A549 (cell line): ENCODE measurements at regions not wholly inside any gene's neighbourhood (a gene's known extent, or its start where the extent isn't known, plus 50 kb on each side); places are given as distances from the start of the nearest gene placed in this dataset.

Experiments used
- ATAC-seq, 2 experiments: fragments of 200-7000 bp in 1 of 2; fragments of >200 bp in 1 of 2; cut with Nextera tagmentation in 1 of 2; cut with Tn5 transposase in 1 of 2; 3 replicates each; pipeline versions ENCODE4 v1.8.0 to v1.9.1; 2018 to 2020; ENCODE audit warnings: mild to moderate bottlenecking in 1 of 2, moderate library complexity in 1 of 2
- CTCF ChIA-PET: fragments of 300-600 bp; sonication (Branson Sonifier 250); formaldehyde crosslinking; extraction: SDS; loops from one replicate; lab custom pipeline; 2021; ENCODE audit warnings: antibody characterized with exemption, inconsistent platforms; lab: Yijun Ruan, JAX
- POLR2A ChIA-PET: fragments of 350-600 bp; formaldehyde crosslinking; extraction: SDS; loops from one replicate; lab custom pipeline; 2021; ENCODE audit warnings: antibody characterized with exemption, inconsistent platforms; lab: Yijun Ruan, JAX
- DNase-seq, 2 experiments: peaks; one replicate each; pipeline versions ENCODE4 v3.0.0 to v3.0.0-alpha.2; 2011 to 2016; ENCODE audit warnings: low read depth in 1 of 2, low spot score in 1 of 2
- FAIRE-seq: peaks from 2 replicates; lab custom pipeline; 2011; peaks lifted over from hg19 to GRCh38; lab: Jason Lieb, UNC
- H3K27ac ChIP-seq, 2 experiments: fragments of >200 bp; sonication (Bioruptor Twin); formaldehyde crosslinking; 3 replicates each; pipeline ENCODE4 v1.5.1; 2016 to 2017
- H3K4me1 ChIP-seq: fragments of >200 bp; sonication (Bioruptor Twin); formaldehyde crosslinking; 3 replicates; pipeline ENCODE4 v1.6.1; 2016
- H3K4me2 ChIP-seq: fragments of >200 bp; sonication (Bioruptor Twin); formaldehyde crosslinking; 3 replicates; pipeline ENCODE4 v1.6.1; 2016
- H3K4me3 ChIP-seq: fragments of >200 bp; sonication (Bioruptor Twin); formaldehyde crosslinking; 3 replicates; pipeline ENCODE4 v1.5.1; 2016
- H3K9me3 ChIP-seq: fragments of >200 bp; sonication (Bioruptor Twin); formaldehyde crosslinking; 3 replicates; pipeline ENCODE4 v1.6.1; 2016
- BHLHE40 ChIP-seq: IDR thresholded peaks from 2 replicates; pipeline ENCODE4 v1.6.1; 2012; ENCODE audit warnings: low read depth, low read length, inconsistent platforms
- CEBPB ChIP-seq, 2 experiments: fragments of >200 bp in 1 of 2; sonication (Bioruptor Twin) in 1 of 2; formaldehyde crosslinking in 1 of 2; IDR thresholded peaks; 2 replicates each; pipeline ENCODE4 v1.6.1; 2012 to 2016
- CHD4 ChIP-seq: fragments of 200-600 bp; sonication (generic); IDR thresholded peaks from 2 replicates; pipeline ENCODE4 v1.6.1; 2016; ENCODE audit warnings: antibody characterized with exemption, mild to moderate bottlenecking, borderline replicate concordance
- EHF ChIP-seq: fragments of 250-450 bp; sonication (Bioruptor Pico); IDR thresholded peaks from 2 replicates; pipeline ENCODE4 v1.5.0; 2020; ENCODE audit warnings: mild to moderate bottlenecking
- EHMT2 ChIP-seq: fragments of 200-600 bp; sonication (generic); IDR thresholded peaks from 2 replicates; pipeline ENCODE4 v1.6.1; 2016; ENCODE audit warnings: antibody characterized with exemption, low read depth, mild to moderate bottlenecking, moderate library complexity
- ESRRA ChIP-seq: fragments of 150-350 bp; IDR thresholded peaks from 2 replicates; pipeline ENCODE4 v1.6.1; 2014; ENCODE audit warnings: mild to moderate bottlenecking, low read length, borderline replicate concordance
- FOXS1 ChIP-seq: fragments of 250-450 bp; sonication (Bioruptor Pico); IDR thresholded peaks from 2 replicates; pipeline ENCODE4 v1.5.0; 2020; ENCODE audit warnings: mild to moderate bottlenecking, moderate library complexity
- HOXA7 ChIP-seq: fragments of 250-450 bp; sonication (Bioruptor Pico); IDR thresholded peaks from 2 replicates; pipeline ENCODE4 v1.5.0; 2020; ENCODE audit warnings: mild to moderate bottlenecking, moderate library complexity
- HOXB13 ChIP-seq: fragments of 250-450 bp; sonication (Bioruptor Pico); IDR thresholded peaks from 2 replicates; pipeline ENCODE4 v1.5.0; 2020; ENCODE audit warnings: low read depth, mild to moderate bottlenecking, moderate library complexity
- NPAS2 ChIP-seq: fragments of 250-450 bp; sonication (Bioruptor Pico); IDR thresholded peaks from 2 replicates; pipeline ENCODE4 v1.8.0; 2022; ENCODE audit warnings: mild to moderate bottlenecking, moderate library complexity, borderline replicate concordance
- POLR2A ChIP-seq: IDR thresholded peaks from 2 replicates; pipeline ENCODE4 v1.6.1; 2012; ENCODE audit warnings: mild to moderate bottlenecking, low read length
- POLR2AphosphoS2 ChIP-seq: conservative IDR thresholded peaks from 2 replicates; pipeline ENCODE4 v1.6.1; 2012; ENCODE audit warnings: low read length, improper control_type of control experiment, inconsistent platforms
- RAD21 ChIP-seq, 2 experiments: fragments of >200 bp in 1 of 2; sonication (Bioruptor Twin) in 1 of 2; formaldehyde crosslinking in 1 of 2; IDR thresholded peaks in 1 of 2; conservative IDR thresholded peaks in 1 of 2; 2 replicates in 1 of 2; 3 replicates in 1 of 2; pipeline ENCODE4 v1.6.1; 2012 to 2018; ENCODE audit warnings: inconsistent platforms in 1 of 2
- RARB ChIP-seq: fragments of 250-450 bp; sonication (Bioruptor Pico); IDR thresholded peaks from 2 replicates; pipeline ENCODE4 v1.8.0; 2021; ENCODE audit warnings: mild to moderate bottlenecking, moderate library complexity
- RCOR1 ChIP-seq: fragments of 150-350 bp; IDR thresholded peaks from 2 replicates; pipeline ENCODE4 v1.6.1; 2014; ENCODE audit warnings: antibody characterized with exemption, low read length, low read depth
- SREBF2 ChIP-seq: fragments of 450-650 bp; IDR thresholded peaks from 2 replicates; pipeline ENCODE4 v1.6.1; 2014; ENCODE audit warnings: mild to moderate bottlenecking, moderate library complexity
- TFCP2L1 ChIP-seq: fragments of 250-450 bp; sonication (Bioruptor Pico); IDR thresholded peaks from 2 replicates; pipeline ENCODE4 v1.5.0; 2021; ENCODE audit warnings: mild to moderate bottlenecking
- ZSCAN20 ChIP-seq: fragments of 250-450 bp; sonication (Bioruptor Pico); IDR thresholded peaks from 2 replicates; pipeline ENCODE4 v1.8.0; 2022; ENCODE audit warnings: mild to moderate bottlenecking, moderate library complexity
- WGBS: methylation state at CpG from one replicate; pipeline ENCODE4 v1.1.6; 2017; ENCODE audit errors: missing lambda C conversion rate; 5-methylcytosine and 5-hydroxymethylcytosine counted together
- TF ChIP-seq, protein P1 (sequence below): fragments of >200 bp; sonication (Bioruptor Twin); formaldehyde crosslinking; IDR thresholded peaks from 3 replicates; pipeline ENCODE4 v1.5.1; 2016
- TF ChIP-seq, protein P2 (sequence below): fragments of 250-450 bp; sonication (Bioruptor Pico); IDR thresholded peaks from 2 replicates; pipeline ENCODE4 v1.5.0; 2021; ENCODE audit warnings: mild to moderate bottlenecking, moderate library complexity, borderline replicate concordance
- TF ChIP-seq, protein P3 (sequence below): IDR thresholded peaks from 2 replicates; pipeline ENCODE4 v1.6.1; 2012
- TF ChIP-seq, protein P4 (sequence below): fragments of 450-650 bp; IDR thresholded peaks from 2 replicates; pipeline ENCODE4 v1.6.1; 2014; ENCODE audit warnings: antibody characterized with exemption

DNA sequence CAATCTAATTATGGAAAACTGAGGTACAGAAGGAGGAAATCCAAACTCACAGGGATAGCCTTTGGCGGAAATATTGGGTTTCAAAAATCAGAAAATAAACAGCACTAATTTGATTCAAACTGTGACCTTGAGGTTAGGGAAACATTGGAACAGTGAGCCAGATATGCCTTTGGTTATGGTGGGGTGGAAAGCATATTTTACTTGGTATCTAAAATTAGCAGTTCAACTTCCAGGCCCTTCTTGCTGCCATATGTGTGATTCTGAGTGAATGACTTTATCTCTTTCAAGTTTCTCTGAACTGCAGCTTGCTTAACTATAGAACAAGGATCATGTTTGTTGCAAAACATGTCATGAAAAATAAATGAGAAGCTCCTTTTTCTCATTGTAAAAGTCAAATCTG is 240.9 kb upstream of the VEGFC start:
- Histone ChIP-seq H3K9me3 (no peaks in the 10 kb centered on the region), H3K4me3 (no peak overlapping the region), H3K27ac (no peak overlapping the region), H3K4me1 (no peaks in the 10 kb centered on the region), H3K4me2 (no peak overlapping the region)
- ATAC-seq (no peak), FAIRE-seq (no peak), DNase-seq (no peak)
- ChIA-PET CTCF (interaction anchor here (1.4 kb wide), 1 partner anchor 14 kb away, joined by 3 read pairs; no protein-coding TSS in a partner anchor), POLR2A (no interaction called here)
- WGBS: 85% methylated on average over 1 of the region's 1 CpG
- no peak for TF ChIP-seq SREBF2
- TF ChIP-seq ESRRA: no peak
- no peak for TF ChIP-seq CEBPB (IDR thresholded peaks at IDR 0.05)
- no peak for TF ChIP-seq POLR2AphosphoS2
- TF ChIP-seq, protein P1, sequence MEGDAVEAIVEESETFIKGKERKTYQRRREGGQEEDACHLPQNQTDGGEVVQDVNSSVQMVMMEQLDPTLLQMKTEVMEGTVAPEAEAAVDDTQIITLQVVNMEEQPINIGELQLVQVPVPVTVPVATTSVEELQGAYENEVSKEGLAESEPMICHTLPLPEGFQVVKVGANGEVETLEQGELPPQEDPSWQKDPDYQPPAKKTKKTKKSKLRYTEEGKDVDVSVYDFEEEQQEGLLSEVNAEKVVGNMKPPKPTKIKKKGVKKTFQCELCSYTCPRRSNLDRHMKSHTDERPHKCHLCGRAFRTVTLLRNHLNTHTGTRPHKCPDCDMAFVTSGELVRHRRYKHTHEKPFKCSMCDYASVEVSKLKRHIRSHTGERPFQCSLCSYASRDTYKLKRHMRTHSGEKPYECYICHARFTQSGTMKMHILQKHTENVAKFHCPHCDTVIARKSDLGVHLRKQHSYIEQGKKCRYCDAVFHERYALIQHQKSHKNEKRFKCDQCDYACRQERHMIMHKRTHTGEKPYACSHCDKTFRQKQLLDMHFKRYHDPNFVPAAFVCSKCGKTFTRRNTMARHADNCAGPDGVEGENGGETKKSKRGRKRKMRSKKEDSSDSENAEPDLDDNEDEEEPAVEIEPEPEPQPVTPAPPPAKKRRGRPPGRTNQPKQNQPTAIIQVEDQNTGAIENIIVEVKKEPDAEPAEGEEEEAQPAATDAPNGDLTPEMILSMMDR: no peak
- TF ChIP-seq RAD21 (conservative IDR thresholded peaks at IDR 0.05 in 1 of 2, IDR thresholded peaks at IDR 0.05 in 1 of 2): no peak
- no peak for TF ChIP-seq EHF (CRISPR knock-in tag)
- TF ChIP-seq ZSCAN20: no peak
- TF ChIP-seq POLR2A: no peak
- TF ChIP-seq, protein P2, sequence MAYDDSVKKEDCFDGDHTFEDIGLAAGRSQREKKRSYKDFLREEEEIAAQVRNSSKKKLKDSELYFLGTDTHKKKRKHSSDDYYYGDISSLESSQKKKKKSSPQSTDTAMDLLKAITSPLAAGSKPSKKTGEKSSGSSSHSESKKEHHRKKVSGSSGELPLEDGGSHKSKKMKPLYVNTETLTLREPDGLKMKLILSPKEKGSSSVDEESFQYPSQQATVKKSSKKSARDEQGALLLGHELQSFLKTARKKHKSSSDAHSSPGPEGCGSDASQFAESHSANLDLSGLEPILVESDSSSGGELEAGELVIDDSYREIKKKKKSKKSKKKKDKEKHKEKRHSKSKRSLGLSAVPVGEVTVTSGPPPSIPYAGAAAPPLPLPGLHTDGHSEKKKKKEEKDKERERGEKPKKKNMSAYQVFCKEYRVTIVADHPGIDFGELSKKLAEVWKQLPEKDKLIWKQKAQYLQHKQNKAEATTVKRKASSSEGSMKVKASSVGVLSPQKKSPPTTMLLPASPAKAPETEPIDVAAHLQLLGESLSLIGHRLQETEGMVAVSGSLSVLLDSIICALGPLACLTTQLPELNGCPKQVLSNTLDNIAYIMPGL (CRISPR knock-in tag): no peak
- TF ChIP-seq TFCP2L1: no peak
- TF ChIP-seq CHD4: no peak

DNA sequence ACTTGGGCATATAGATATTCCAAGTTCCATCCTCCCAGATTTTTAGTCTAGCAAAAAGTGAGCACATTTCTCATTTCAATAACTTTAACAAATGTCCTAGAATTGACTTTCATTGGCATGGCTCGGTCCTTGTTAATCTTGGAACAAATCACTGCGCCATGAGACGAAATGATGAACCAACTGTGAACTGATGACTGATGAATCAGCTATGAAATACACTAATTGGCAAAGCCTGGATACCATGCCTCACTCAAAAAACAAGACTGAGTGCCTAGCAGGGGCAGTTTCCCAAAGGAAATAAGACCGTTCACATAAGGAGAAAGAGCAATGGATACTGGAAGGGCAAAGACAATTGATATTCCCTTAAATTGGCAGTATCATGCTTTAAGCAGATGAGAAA is 248.6 kb upstream of the VEGFC start:
- DNase-seq (no peak), FAIRE-seq (no peak), ATAC-seq (no peak)
- H3K9me3 ChIP-seq: no peaks in the 10 kb centered on the region
- TF ChIP-seq POLR2A: no peak
- no peak for TF ChIP-seq RCOR1
- no peak for TF ChIP-seq ZSCAN20
- TF ChIP-seq, protein P3, sequence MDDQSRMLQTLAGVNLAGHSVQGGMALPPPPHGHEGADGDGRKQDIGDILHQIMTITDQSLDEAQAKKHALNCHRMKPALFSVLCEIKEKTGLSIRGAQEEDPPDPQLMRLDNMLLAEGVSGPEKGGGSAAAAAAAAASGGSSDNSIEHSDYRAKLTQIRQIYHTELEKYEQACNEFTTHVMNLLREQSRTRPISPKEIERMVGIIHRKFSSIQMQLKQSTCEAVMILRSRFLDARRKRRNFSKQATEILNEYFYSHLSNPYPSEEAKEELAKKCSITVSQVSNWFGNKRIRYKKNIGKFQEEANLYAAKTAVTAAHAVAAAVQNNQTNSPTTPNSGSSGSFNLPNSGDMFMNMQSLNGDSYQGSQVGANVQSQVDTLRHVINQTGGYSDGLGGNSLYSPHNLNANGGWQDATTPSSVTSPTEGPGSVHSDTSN: no peak
- no peak for TF ChIP-seq RARB (CRISPR knock-in tag)
- no peak for TF ChIP-seq FOXS1 (CRISPR knock-in tag)
- no peak for TF ChIP-seq HOXB13 (CRISPR knock-in tag)
- TF ChIP-seq EHMT2: no peak
- no peak for TF ChIP-seq NPAS2
- TF ChIP-seq, protein P4, sequence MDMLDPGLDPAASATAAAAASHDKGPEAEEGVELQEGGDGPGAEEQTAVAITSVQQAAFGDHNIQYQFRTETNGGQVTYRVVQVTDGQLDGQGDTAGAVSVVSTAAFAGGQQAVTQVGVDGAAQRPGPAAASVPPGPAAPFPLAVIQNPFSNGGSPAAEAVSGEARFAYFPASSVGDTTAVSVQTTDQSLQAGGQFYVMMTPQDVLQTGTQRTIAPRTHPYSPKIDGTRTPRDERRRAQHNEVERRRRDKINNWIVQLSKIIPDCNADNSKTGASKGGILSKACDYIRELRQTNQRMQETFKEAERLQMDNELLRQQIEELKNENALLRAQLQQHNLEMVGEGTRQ: no peak
- TF ChIP-seq, protein P1: no peak
- no peak for TF ChIP-seq HOXA7 (CRISPR knock-in tag)
- no peak for TF ChIP-seq BHLHE40
- no peak overlapping the region for H3K4me3 ChIP-seq
- no peak overlapping the region for H3K27ac ChIP-seq
- no peak overlapping the region for H3K4me2 ChIP-seq
- 90% methylated on average over 4 of the region's 4 CpGs for WGBS
- ChIA-PET POLR2A (no interaction called here), CTCF (interaction anchor here (1.0 to 1.2 kb wide), 2 partner anchors 16 to 44 kb away, joined by 3 read pairs; no protein-coding TSS in a partner anchor)
- no peaks in the 10 kb centered on the region for H3K4me1 ChIP-seq
